A172 (cell line): ENCODE measurements at regions not wholly inside any gene's neighbourhood (a gene's known extent, or its start where the extent isn't known, plus 50 kb on each side); places are given as distances from the start of the nearest gene placed in this dataset.
"Not testable (repeated sequence)": the region's sequence is repeated elsewhere in the genome, so short reads cannot be mapped to it uniquely, and the experiment has no call there.

Experiments
- DNase-seq: peaks from one replicate; pipeline ENCODE4 v3.0.0-alpha.2; 2015; ENCODE audit warnings: low spot score

DNA sequence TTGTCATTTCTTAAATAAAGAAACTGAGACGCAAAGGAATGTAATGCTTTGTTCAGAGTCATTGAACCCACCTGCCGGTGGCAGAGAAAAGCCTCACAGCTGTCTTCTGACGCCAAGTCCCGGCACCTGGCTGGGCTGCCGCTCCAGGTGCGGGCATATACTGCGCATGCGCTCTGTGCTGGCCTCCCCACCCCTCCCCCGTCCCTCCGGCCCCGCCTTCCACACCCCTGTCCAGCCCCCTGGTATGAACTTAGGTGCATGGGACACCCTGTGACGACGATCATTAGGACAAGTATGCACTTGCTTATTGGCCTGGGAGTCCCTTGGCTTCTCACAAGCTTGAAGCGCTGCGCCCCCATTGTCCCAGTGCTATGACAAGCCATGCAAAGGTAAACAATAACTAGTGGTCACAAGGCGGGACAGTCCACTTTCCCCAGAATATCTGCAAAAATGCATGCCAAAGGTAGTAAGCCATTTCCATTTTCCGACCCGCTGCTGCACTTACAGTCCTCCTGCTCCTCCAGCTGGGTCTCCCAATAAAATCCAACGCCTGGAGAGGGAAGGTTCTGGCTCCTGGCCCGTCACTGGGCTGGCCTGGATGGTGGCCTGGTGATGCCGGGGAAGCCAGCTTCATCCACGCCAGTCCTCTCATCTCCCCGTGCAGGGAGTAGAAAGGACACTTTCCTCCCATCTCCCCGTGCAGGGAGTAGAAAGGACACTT, 100.4 kb downstream of the PSMG1 start:
- DNase-seq: no peak

DNA sequence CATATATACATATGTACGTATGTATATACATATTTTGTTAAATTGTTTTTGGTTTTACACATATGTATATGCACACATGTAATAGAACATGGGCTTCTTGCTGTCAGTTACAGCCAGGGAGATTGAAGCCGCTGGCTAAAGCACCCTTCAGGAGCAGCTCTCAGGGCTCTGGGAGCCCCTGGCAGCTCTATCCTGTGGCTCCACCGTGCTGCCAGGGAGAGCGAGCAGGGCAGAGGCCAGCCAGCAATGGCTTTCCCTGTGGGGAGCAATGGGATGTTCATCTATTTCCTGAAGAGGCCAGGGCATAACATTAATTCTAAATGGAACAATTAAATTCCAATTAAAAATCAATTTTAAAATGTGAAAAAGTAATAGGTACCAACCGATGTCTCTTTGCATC, 102.9 kb downstream of the PSMG1 start:
- DNase-seq: no peak

DNA sequence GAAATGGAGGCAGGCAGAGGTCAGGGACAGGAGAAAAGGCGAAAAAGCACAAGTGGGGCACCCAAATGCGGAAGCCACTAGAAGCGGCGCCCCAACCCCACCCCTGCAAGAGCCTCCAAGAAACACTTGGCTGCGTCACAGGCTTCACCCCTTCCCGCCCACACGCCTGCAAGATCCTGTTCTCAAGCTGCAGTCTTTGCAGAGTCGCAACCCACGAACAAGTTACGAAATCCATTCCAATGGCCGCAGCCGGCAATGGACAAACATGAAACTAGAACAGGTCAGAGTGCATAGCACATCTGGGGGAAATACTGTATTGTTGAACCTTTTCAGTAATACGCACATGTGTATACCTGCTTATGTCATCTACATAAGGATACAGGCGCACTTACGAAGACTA, 103.6 kb downstream of the PSMG1 start:
- no peak for DNase-seq

DNA sequence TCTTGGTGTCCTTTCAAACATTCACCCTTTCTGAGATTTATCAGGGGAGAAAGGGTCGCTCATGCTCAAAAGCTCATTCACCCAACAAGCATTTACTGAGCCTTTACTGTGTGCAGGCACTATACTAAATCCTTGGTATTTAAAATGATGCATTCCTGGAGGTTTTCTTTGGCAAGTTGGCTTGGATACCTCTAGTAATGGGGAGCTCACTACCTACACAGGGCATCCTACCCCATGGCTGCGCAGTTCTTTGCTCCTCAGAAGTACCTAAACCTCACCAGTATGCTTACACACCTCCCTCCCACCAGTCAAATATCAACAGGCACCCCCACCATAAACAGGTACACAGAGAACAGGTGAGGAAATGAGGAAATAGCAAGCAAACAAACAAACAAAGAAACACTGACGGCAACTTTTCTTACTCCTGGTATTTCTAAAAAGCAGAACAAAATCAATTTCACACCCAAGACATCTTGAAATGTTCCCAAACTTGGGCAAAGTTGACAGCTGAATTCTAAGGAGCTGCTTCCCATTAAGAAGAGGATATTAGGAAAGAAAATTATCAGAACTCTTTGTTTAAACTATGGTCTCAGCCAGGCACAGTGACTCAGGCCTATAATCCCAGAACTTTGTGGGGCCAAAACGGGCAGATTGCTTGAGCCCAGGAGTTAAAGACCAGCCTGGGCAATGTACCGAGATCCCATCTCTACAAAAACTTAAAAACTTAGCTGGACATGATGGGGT, 104.8 kb downstream of the PSMG1 start:
- DNase-seq: no peak

DNA sequence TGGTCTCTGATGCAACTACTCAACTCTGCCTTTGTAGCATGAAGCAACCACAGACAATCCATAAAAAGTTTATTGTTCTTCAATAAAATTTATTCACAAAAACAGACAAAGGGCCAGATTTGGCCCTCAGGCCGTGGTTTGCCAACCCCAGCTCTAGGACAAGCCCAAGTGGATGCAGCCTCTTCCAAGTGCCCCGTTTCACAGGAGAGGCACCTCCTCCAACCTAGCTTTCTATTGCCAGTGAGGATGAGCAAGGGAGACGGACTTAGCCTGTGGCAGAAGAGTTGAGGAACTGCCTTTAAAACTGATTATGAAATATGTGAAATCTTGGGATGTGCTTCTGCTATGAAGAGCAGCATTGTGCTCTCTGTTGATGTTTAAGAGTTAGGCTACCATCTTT, 105.4 kb downstream of the PSMG1 start:
- no peak for DNase-seq

DNA sequence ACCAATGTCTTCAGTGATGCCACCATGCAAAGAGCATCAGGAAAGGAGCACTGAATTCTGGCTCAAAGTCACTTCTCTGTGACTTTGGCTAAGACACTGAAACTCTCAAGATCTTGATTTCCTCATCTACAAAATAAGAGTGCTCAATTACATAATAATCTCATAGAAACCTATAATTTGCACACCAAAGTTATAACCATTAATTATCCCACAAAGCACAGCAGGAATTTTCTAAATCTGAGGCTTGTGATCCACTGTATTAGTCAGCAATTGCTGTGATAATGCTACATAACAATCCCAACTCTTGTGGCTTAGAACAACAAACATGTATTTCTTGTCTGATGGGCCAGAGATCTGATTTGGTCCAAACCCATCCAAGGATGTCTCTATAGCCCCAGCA, 108.7 kb downstream of the PSMG1 start:
- no peak for DNase-seq

DNA sequence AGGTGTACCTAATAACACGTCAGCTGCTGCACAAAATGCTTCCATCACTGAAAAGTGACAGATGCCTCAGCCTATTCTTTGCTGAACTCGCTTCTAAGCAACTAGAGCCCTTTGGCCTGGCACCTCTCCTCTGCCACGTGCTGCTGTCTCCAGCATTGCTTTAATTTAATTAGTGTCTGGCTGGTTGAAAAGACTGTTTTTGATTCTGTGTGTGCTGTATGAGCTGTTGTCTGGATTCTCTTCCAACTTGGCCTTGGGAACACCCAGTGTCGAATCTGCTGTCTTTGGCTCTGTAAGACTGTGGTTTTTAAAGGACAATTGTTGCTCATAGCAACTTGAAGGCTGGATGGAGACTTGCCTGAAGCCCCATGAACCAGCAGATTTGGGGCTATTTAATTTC, 109.5 kb downstream of the PSMG1 start:
- no peak for DNase-seq

DNA sequence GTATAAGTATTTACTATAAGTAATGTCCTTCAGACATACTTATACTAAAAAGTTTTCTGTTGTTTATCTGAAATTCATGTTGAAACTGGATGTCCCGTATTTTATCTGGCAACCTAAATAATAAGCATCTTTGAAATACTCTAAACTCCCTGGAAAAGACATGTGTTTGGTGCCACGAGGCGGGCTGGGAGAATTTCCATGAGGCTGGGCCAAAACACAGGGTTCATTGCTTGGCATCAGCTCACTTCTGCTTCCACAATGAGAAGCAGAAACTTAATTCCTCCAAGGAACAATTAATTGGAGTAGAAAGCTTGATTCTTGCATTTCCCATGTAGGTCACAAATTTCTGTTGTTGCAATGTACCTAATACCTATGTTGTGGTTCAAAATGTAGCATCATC, 110.2 kb downstream of the PSMG1 start:
- DNase-seq: no peak

DNA sequence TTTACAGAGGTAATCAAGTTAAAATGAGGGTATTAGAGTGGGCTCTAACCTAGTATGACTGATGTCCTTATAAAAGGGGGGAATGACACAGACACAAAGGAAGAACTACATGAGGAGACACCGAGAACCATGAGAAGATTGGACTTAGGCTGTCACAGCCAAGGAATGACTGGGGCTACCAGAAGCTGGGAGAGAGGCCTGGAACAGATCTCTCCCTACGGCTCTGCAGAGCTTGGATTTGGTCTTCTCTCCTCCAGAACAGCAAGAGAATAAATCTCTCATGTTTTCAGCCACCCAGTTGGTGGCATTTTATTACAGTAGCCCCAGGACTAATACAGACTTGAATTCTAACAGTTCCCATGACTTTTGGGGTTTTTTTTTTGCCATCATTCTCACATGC, 110.8 kb downstream of the PSMG1 start:
- no peak for DNase-seq

DNA sequence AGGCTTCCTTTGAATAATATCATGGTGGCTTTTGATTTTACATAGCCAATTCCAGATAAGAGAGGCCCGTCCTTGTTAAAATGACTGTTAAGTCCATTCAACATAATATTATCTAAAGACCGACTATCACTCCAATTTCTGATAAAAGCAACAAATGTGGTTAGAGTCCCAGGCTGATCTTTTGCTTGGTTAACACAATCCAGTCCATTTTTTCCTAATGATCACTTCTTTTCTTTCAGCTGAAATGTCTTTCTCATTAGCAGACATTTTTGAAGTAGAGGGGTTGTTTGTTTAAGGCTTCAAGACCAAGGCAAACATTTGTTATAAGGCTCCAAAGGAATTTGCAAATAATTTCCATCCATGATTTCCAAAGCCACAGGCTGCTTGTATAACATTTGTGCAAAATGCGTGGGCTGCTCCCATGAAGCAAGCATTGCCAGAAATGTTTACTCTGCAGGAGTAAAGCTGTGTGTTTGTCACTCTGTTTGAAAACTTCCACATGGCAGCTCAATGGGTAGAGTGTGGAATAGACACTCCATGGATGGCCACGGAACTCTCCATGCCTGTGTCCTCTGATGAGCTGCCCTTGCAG, 111.5 kb downstream of the PSMG1 start:
- no peak for DNase-seq

DNA sequence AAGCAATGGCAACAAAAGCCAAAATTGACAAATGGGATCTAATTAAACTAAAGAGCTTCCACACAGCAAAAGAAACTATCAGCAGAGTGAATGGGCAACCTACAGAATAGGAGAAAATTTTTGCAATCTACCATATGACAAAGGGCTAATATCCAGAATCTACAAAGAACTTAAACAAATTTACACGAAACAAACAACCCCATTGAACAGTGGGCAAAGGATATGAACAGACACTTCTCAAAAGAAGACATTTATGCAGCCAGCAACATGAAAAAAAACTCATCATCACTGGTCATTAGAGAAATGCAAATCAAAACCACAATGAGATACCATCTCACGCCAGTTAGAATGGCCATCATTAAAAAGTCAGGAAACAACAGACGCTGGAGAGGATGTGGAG, 113.4 kb downstream of the PSMG1 start:
- not testable (repeated sequence) for DNase-seq

DNA sequence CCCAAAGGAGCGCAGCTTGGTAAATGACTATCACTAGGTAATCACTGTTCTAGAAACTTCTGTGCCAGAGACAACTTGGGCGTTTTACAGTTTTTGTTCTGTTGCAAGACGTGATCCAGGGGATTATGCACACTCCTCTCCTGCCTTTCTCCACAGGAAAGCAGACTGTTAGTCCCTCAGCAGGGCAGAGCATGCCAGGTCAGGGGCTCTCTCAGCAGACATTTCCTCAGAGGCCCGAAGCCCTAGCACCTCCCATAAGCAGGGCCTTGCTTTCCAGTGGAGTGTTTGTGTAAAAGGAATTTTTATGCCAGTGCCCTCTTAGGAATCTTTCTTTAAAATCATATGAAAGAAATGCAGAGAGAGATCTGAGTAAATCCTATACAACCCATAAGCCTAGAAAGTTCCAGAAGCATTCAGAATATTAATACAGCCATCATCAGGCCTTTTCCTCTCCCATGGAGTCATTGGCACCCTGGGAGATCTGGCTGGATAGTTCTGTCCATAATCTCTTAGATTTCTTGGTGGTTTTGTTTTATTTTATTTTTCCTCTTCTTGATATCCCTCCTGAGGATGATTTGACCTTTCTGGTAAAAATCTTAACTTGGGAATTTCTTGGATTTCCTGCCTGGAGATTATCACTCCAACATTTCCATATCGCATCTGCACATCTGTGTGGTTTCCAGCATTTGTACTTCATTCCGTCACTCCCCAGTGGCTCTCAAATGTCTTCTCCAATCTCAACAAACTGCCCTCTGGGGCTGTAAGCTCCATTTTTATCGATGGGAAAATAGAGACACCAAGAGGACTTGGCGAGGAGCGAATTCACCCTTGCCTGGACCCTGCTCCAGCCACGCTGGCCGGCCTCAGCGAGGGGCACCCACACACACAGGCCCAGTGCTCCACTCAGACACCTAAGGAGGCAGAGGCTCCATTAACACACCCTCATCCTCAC, 116.1 kb downstream of the PSMG1 start:
- DNase-seq: no peak

DNA sequence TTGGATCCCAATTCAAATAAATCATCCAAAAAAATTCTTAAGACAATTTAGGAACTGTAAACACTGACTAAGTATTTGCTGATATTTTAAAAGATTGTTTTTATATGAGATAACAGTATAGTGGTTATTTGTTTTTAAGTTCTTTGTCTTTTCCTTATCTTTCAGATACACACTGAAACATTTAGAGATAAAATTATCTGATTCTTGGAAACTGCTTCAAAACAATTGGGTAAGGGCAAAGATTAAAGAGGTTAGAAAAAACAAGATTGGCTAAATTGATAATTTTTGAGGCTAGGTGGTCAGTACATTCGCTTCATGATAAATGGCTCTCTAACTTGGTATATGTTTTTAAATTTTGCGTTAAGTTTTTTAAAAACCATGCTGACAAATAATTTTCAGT, 117.3 kb downstream of the PSMG1 start:
- no peak for DNase-seq

DNA sequence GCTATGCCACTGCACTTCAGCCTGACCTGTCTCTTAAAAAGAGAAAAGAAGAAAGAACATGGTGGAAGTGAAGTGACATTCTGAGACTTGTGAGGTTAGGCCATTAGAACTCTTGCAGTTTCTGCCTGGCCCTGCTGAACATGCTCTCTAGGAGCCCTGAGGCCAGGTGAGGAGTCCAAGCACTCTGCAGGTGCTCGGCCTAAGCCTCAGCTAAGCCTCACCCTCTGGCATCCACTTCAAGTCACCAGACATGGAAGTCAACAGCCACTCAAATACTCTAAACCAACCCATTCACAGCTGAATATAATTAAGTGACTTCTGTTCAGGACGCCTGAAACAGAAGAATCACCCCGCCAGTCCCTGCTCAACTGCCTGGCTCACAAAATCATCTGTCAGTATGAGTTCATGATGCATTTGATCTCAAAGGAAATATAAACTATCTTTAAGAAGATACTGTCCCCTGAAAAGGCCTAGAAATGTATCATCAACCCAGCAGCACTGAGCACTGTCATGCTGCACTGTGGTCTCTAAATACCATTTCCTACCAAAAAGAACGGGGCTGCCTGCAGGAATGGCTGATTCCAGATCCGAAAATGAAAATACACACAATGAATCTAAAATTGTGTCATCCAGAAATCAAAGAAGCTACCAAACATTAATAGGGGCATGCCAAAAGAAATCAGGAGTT, 118.8 kb downstream of the PSMG1 start:
- no peak for DNase-seq

DNA sequence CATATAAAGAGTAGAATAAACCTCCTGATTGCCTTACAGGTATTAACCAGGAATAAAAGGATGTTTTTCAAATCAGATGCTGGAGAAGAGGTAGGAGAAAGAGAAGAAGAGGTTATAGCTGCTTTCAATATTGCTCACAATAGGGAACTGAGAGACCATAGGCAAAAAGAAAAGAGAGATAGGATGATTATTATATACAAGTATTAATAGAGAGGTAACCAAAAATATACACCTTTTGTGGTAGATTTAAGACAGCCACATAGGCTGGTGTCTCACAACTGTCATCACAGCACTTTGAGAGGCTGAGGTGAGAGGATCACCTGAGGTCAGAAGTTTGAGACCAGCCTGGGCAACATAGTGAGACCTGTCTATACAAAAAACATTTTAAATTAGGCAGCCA, 119.7 kb downstream of the PSMG1 start:
- DNase-seq: no peak

DNA sequence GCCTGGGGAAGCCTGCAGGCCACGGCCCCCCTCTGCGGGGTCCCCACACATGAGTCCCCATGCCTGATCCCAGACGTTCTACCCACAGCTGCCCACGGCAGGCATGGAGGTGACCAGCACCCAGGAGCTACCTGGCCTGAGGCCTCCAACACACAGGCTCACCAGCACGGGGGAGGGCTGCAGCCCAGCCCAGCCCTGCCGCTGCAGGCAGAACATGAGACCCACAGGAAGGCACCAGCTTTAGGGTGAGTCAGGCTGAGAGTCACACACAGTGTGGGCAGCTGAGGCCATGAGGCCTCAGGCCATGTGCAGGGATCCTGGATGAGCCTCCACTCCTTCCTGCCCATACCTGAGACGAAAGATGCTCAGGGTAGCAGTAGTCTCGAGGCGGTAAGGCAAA, 121.1 kb downstream of the PSMG1 start:
- DNase-seq: no peak

DNA sequence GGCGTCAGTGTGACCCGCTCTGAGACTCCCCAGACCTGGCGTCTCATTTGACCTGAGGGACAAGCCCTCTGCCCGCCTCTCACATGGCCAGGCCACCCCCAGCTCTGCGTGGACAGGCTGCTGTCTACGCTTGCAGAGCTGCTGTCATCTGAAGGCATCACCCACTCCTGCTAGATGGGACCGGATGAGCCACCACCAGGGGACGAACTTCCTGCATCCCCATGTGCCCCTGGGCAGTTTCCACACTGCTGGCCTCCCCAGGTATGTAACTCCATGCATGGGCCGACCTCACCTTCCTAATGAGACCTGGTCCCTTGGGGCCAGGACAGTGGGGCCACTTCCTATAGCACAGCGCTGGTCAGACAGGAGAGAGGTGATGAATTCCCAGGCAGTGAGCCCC, 121.5 kb downstream of the PSMG1 start:
- no peak for DNase-seq

DNA sequence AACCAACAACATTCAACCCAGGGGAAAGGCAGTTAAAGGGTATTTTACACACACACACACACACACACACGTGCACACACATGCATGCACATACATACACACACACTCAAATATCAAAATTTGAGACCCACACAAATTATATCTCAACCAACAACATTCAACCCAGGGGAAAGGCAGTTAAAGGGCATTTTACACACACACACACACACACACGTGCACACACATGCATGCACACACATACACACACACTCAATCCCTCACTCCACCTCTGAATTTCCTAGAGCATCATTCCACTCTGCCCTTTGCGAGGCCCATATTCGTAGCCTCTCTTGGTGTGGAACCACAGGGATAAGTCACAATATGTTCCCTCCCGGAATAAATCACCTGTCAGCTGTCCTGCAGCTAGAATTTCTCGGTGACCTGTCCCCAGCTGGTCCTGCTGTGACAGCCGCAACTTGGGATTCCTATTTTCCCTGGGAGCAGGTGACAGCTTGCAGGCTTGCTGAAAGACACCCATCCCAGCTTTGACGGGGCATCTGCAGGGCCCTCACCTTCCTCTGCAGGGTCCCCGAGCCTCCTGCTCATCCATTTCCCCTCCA, 122.7 kb downstream of the PSMG1 start:
- no peak for DNase-seq

DNA sequence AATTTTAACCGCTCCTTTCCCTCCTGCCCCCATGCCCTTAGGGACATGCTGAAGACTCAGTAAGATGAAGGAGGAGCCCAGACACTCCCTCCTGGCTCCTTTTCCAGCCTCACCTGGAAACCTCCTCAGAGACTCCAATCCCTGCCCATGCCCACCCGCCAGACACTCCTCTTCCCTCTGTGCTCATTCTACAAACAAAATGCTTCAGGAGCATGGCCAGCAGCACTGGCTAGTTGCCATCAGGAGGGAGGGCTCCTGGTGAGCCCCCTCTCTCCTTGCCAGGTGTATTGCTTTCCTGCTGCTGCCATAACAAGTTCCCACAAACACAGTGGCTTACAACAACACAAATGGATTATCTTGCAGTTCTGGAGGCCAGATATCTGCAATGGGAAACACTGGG, 126.1 kb downstream of the PSMG1 start:
- no peak for DNase-seq

DNA sequence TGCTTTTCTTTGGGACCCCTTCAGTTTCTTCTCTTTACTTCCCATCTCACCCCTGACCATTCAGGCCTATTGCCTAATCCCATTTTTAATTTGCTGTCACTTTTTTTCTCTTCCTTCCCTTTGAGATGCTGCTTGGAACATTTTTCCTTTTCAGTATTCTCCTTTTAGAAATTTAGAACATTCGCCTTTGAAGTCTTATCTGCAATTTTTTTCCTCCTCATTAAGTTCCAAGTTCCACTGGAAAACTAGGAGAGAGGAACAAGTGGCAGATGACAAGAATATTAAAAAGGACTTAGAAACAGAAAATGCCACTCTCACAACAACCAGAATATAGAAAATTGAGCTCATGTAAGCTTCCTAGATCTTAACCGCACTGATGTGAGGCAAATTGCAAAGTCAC, 126.6 kb downstream of the PSMG1 start:
- DNase-seq: no peak

DNA sequence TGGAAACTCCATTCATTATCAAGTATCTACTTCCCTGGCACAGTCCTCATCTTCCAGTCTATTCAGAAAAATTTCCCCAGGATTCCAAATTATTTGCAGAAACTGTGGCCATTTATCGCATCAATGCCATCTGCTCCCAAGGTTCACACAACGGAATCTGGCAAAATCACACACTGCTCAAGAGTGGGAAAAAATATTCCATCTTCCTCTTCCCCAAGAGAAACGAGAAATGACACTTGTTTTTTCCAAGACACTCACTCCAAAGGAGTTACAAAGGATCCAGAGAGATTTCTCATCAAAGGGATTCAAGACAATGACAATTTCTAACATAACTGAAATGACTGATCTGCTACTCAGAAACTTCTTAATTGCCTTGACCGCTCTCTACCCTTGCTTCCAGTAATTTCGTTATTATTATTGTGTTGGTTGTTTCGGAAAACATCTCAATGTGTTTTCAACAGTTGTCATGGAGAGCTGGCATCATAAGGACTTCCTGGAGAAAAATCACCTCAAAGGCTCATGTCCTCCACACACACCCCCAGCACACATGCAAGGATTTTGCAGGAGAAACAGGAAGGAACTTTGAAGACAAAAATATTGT, 128.0 kb downstream of the PSMG1 start:
- no peak for DNase-seq
